ENCODE measurements at regions not wholly inside any gene's neighbourhood (a gene's known extent, or its start where the extent isn't known, plus 50 kb on each side); places are given as distances from the start of the nearest gene placed in this dataset.

- no peak overlapping the region for H2BK120ac ChIP-seq (ENCODE audit: low read depth, low read length, poor library complexity, severe bottlenecking)
- H3K27me3 ChIP-seq (ENCODE audit: insufficient read depth, low read length) = no peaks in the 10 kb centered on the region
- no peak overlapping the region for H2BK5ac ChIP-seq (ENCODE audit: insufficient read length, low read length)
- no peak overlapping the region for H4K91ac ChIP-seq (ENCODE audit: insufficient read length, low read depth, low read length)
- no peak overlapping the region for H2AFZ ChIP-seq (ENCODE audit: low read length)
- H3K36me3 Mint-ChIP-seq (ENCODE audit: insufficient read depth in 1 of 3, low read depth in 3 of 3) = no peaks in the 10 kb centered on the region
- H2BK15ac ChIP-seq (ENCODE audit: low read depth, low read length) = no peak overlapping the region
- H3K9me3 ChIP-seq (ENCODE audit: control insufficient read depth, low read depth, low read length) = no peaks in the 10 kb centered on the region
- no peak overlapping the region for H3K4me3 Mint-ChIP-seq
- no peaks in the 10 kb centered on the region for H3K23me2 ChIP-seq (ENCODE audit: insufficient read length, low read depth, low read length, poor library complexity, severe bottlenecking)
- no peak for DNase-seq
- no peaks in the 10 kb centered on the region for H3K79me1 ChIP-seq (ENCODE audit: insufficient read depth, low read depth, low read length, poor library complexity, severe bottlenecking)
- no peak overlapping the region for H3K14ac ChIP-seq (ENCODE audit: insufficient read depth, low read length)
- H3K56ac ChIP-seq (ENCODE audit: insufficient read length, low read depth, low read length) = no peak overlapping the region
- no peak overlapping the region for H4K5ac ChIP-seq (ENCODE audit: insufficient read length, low read depth, low read length)
- H3K9me3 Mint-ChIP-seq = no peaks in the 10 kb centered on the region
- H4K8ac ChIP-seq (replicated peaks; ENCODE audit: insufficient read length, low read depth, low read length) = no peak overlapping the region
- no peak overlapping the region for H3T11ph ChIP-seq (ENCODE audit: low read length)
- H3K4me1 Mint-ChIP-seq = peaks cover 12 to 15% of the 10 kb centered on the region in 2 experiments
- H2AK5ac ChIP-seq (ENCODE audit: insufficient read length, low read length) = no peak overlapping the region
- H3K27me3 Mint-ChIP-seq (ENCODE audit: low read depth) = no peaks in the 10 kb centered on the region
- H4K20me1 ChIP-seq (ENCODE audit: control insufficient read depth, insufficient read depth, insufficient read length) = no peaks in the 10 kb centered on the region
- no peak overlapping the region for H3K27ac ChIP-seq (ENCODE audit: insufficient read length, low read depth, low read length)
- H3K27ac Mint-ChIP-seq = no peak overlapping the region
- H2BK12ac ChIP-seq (ENCODE audit: insufficient read length, low read depth, low read length) = no peak overlapping the region
- H3K4me1 ChIP-seq (ENCODE audit: insufficient read depth, low read length) = peaks cover 2% of the 10 kb centered on the region; the same call in 1 of the 2 replicates
- H3K9ac ChIP-seq (ENCODE audit: extremely low read depth, insufficient read length, low read length) = no peak overlapping the region
- H3K18ac ChIP-seq (ENCODE audit: insufficient read length, low read depth, low read length) = no peak overlapping the region
- H3K79me2 ChIP-seq (ENCODE audit: insufficient read depth, low read length) = no peaks in the 10 kb centered on the region
- no peak overlapping the region for H3K4ac ChIP-seq (ENCODE audit: low read depth, low read length)
- no peak overlapping the region for H3K23ac ChIP-seq (ENCODE audit: insufficient read length, low read depth, low read length)
- H2BK20ac ChIP-seq (ENCODE audit: low read depth, low read length, poor library complexity, severe bottlenecking) = no peak overlapping the region
- H3K4me2 ChIP-seq (ENCODE audit: insufficient read depth, insufficient read length, low read length) = no peak overlapping the region
- no peak for TF ChIP-seq CTCF (conservative IDR thresholded peaks at IDR 0.05)
Observed at GRCh38 chr7:124183649-124184048, 150.8 kb upstream of the TMEM229A start.

Measured in H9 (cell line).